ENCODE measurements at regions not wholly inside any gene's neighbourhood (a gene's known extent, or its start where the extent isn't known, plus 50 kb on each side); places are given as distances from the start of the nearest gene placed in this dataset.

- no peak for DNase-seq (ENCODE audit: low spot score)
These were observed 223.0 kb upstream of the CDIN1 start for GRCh38 chr15:36356466-36356865.

- DNase-seq (ENCODE audit: low spot score) = no peak
These were observed 222.3 kb upstream of the CDIN1 start for GRCh38 chr15:36356978-36357601.

- peak; percentile 8 for DNase-seq (ENCODE audit: low spot score)
These were observed 221.3 kb upstream of the CDIN1 start for GRCh38 chr15:36358094-36358493.

GRCh38 chr15:36358523-36358922, 220.9 kb upstream of the CDIN1 start:
- no peak for DNase-seq (ENCODE audit: low spot score)

- DNase-seq (ENCODE audit: low spot score) = no peak
These were observed 220.1 kb upstream of the CDIN1 start for GRCh38 chr15:36359286-36359685.

- no peak for DNase-seq (ENCODE audit: low spot score)
These were observed 218.0 kb upstream of the CDIN1 start for GRCh38 chr15:36361351-36361870.

GRCh38 chr15:36362509-36362915, 216.9 kb upstream of the CDIN1 start:
- no peak for DNase-seq (ENCODE audit: low spot score)

GRCh38 chr15:36363335-36363734, 216.1 kb upstream of the CDIN1 start:
- DNase-seq (ENCODE audit: low spot score) = no peak

GRCh38 chr15:36364377-36364776, 215.0 kb upstream of the CDIN1 start:
- no peak for DNase-seq (ENCODE audit: low spot score)

- no peak for DNase-seq (ENCODE audit: low spot score)
These were observed 213.5 kb upstream of the CDIN1 start for GRCh38 chr15:36365963-36366362.

GRCh38 chr15:36370051-36370730, 209.2 kb upstream of the CDIN1 start:
- no peak for DNase-seq (ENCODE audit: low spot score)

GRCh38 chr15:36370731-36371112, 208.7 kb upstream of the CDIN1 start:
- DNase-seq (ENCODE audit: low spot score) = no peak

- no peak for DNase-seq (ENCODE audit: low spot score)
These were observed 207.9 kb upstream of the CDIN1 start for GRCh38 chr15:36371509-36371908.

- DNase-seq (ENCODE audit: low spot score) = no peak
These were observed 206.5 kb upstream of the CDIN1 start for GRCh38 chr15:36372968-36373367.

GRCh38 chr15:36373550-36373949, 205.9 kb upstream of the CDIN1 start:
- DNase-seq (ENCODE audit: low spot score) = no peak

- DNase-seq (ENCODE audit: low spot score) = no peak
These were observed 190.3 kb upstream of the CDIN1 start for GRCh38 chr15:36389107-36389506.

GRCh38 chr15:36390491-36390890, 188.9 kb upstream of the CDIN1 start:
- no peak for DNase-seq (ENCODE audit: low spot score)

GRCh38 chr15:36392676-36393266, 186.7 kb upstream of the CDIN1 start:
- DNase-seq (ENCODE audit: low spot score) = no peak

GRCh38 chr15:36398212-36398611, 181.2 kb upstream of the CDIN1 start:
- no peak for DNase-seq (ENCODE audit: low spot score)

GRCh38 chr15:36399276-36399675, 180.2 kb upstream of the CDIN1 start:
- no peak for DNase-seq (ENCODE audit: low spot score)

- no peak for DNase-seq (ENCODE audit: low spot score)
These were observed 178.4 kb upstream of the CDIN1 start for GRCh38 chr15:36400936-36401585.

- no peak for DNase-seq (ENCODE audit: low spot score)
These were observed 177.8 kb upstream of the CDIN1 start for GRCh38 chr15:36401586-36401966.

GRCh38 chr15:36403351-36403750, 176.1 kb upstream of the CDIN1 start:
- DNase-seq (ENCODE audit: low spot score) = no peak
